HepG2 (cell line): ENCODE measurements at regions not wholly inside any gene's neighbourhood (a gene's known extent, or its start where the extent isn't known, plus 50 kb on each side); places are given as distances from the start of the nearest gene placed in this dataset.
"Not testable (repeated sequence)": the region's sequence is repeated elsewhere in the genome, so short reads cannot be mapped to it uniquely, and the experiment has no call there.

ENCODE experiments used
- ATAC-seq: fragments of 200-7000 bp; cut with Tn5 transposase; 3 replicates; pipeline ENCODE4 v1.9.1; 2020; ENCODE audit warnings: mild to moderate bottlenecking, moderate library complexity
- BruUV-seq: library from RNA; stranded (reverse); fragments of 400-500 nt; replicated peaks from 2 replicates; lab custom pipeline; 2021; lab: Mats Ljungman, UMichigan
- CTCF ChIA-PET: fragments of 300-600 bp; formaldehyde crosslinking; extraction: SDS; loops from one replicate; lab custom pipeline; 2021; ENCODE audit warnings: low total read pairs, inconsistent platforms, low intra/inter-chr PET ratio; lab: Yijun Ruan, JAX
- POLR2A ChIA-PET: fragments of 350-600 bp; sonication (Branson Sonifier 250); formaldehyde crosslinking; loops from one replicate; lab custom pipeline; 2020; ENCODE audit warnings: antibody characterized with exemption, inconsistent platforms; lab: Yijun Ruan, JAX
- DNase-seq: peaks from one replicate; pipeline ENCODE4 v3.0.0-alpha.2; 2015; ENCODE audit warnings: low spot score
- FAIRE-seq: peaks from 3 replicates; lab custom pipeline; 2011; peaks lifted over from hg19 to GRCh38; lab: Jason Lieb, UNC
- H2AFZ ChIP-seq: one replicate; pipeline ENCODE4 v1.6.1; 2011; ENCODE audit warnings: low read length, inconsistent platforms
- H3K27ac ChIP-seq: fragments of 300-600 bp; 3 replicates; pipeline ENCODE4 v1.8.0; 2011; ENCODE audit warnings: mixed run types, mild to moderate bottlenecking, mixed read lengths, low read length, inconsistent platforms; ENCODE audit not compliant: insufficient read depth; ENCODE audit errors: extremely low read length
- H3K27me3 ChIP-seq, 2 experiments: fragments of 200-600 bp in 1 of 2; 2 replicates in 1 of 2; 3 replicates in 1 of 2; pipeline versions ENCODE4 v1.6.0 to v1.8.0; 2011; ENCODE audit warnings: low read length in 2 of 2, mild to moderate bottlenecking in 2 of 2, moderate library complexity in 2 of 2, inconsistent platforms in 1 of 2; ENCODE audit not compliant: insufficient read depth in 2 of 2, control insufficient read depth in 1 of 2
- H3K36me3 ChIP-seq, 2 experiments: fragments of 200-600 bp in 1 of 2; replicated peaks in 1 of 2; 2 replicates in 1 of 2; 3 replicates in 1 of 2; pipeline versions ENCODE4 v1.5.1 to v1.8.0; 2011; ENCODE audit warnings: low read length in 2 of 2, inconsistent platforms in 1 of 2; ENCODE audit not compliant: insufficient read depth in 2 of 2, control insufficient read depth in 1 of 2
- H3K4me1 ChIP-seq: 2 replicates; pipeline ENCODE4 v1.5.1; 2012; ENCODE audit warnings: low read length, inconsistent platforms; ENCODE audit not compliant: insufficient read depth
- H3K4me2 ChIP-seq: 2 replicates; pipeline ENCODE4 v1.6.0; 2011; ENCODE audit warnings: low read depth, low read length, inconsistent platforms
- H3K4me3 ChIP-seq, 3 experiments: fragments of 200-600 bp in 1 of 3; sonication (generic), shearing (Covaris generic) in 1 of 3; replicated peaks in 1 of 3; 2 replicates each; pipeline ENCODE4 v1.5.1; 2011 to 2016; ENCODE audit warnings: low read length in 3 of 3, inconsistent platforms in 2 of 3, low read depth in 2 of 3, mild to moderate bottlenecking in 2 of 3, control low read depth in 1 of 3, mixed read lengths in 1 of 3; ENCODE audit not compliant: insufficient read depth in 1 of 3
- H3K79me2 ChIP-seq: one replicate; pipeline ENCODE4 v1.6.1; 2011; ENCODE audit warnings: low read length, inconsistent platforms; ENCODE audit not compliant: insufficient read depth
- H3K9ac ChIP-seq: 2 replicates; pipeline ENCODE4 v1.6.0; 2011; ENCODE audit warnings: mild to moderate bottlenecking, low read depth, low read length, inconsistent platforms; ENCODE audit not compliant: insufficient read depth
- H3K9me3 ChIP-seq: 2 replicates; pipeline ENCODE4 v1.5.1; 2012; ENCODE audit warnings: mild to moderate bottlenecking, low read length
- H4K20me1 ChIP-seq: 2 replicates; pipeline ENCODE4 v1.6.0; 2011; ENCODE audit warnings: inconsistent platforms, mild to moderate bottlenecking, low read length, moderate library complexity; ENCODE audit not compliant: insufficient read depth
- ATM ChIP-seq: fragments of 450-650 bp; IDR thresholded peaks from 2 replicates; pipeline ENCODE4 v1.7.1; 2017; ENCODE audit warnings: mild to moderate bottlenecking, borderline replicate concordance
- KDM2A ChIP-seq: sonication (generic); formaldehyde crosslinking; IDR thresholded peaks from 2 replicates; pipeline ENCODE4 v1.4.0; 2020; ENCODE audit warnings: low read depth, missing genetic modification reagents, borderline replicate concordance
- MBD4 ChIP-seq: IDR thresholded peaks from 2 replicates; pipeline ENCODE4 v1.6.1; 2012; ENCODE audit warnings: low read length, inconsistent platforms, borderline replicate concordance
- SETDB1 ChIP-seq: sonication (generic); formaldehyde crosslinking; IDR thresholded peaks from 2 replicates; pipeline ENCODE4 v1.5.1; 2020; ENCODE audit warnings: missing genetic modification reagents, mild to moderate bottlenecking, borderline replicate concordance
- TRIM24 ChIP-seq: sonication (generic); formaldehyde crosslinking; IDR thresholded peaks from 2 replicates; pipeline ENCODE4 v1.8.0; 2022; ENCODE audit warnings: mild to moderate bottlenecking, missing genetic modification reagents
- U2AF1 ChIP-seq: fragments of 200-400 bp; formaldehyde crosslinking; optimal IDR thresholded peaks from 2 replicates; pipeline ENCODE3; 2017; ENCODE audit warnings: mild to moderate bottlenecking, low read depth, low read length
- ZBTB38 ChIP-seq: sonication (generic); formaldehyde crosslinking; IDR thresholded peaks from 2 replicates; pipeline ENCODE4 v1.5.1; 2020; ENCODE audit warnings: mild to moderate bottlenecking, missing genetic modification reagents
- ZFP41 ChIP-seq: sonication (generic); formaldehyde crosslinking; IDR thresholded peaks from 2 replicates; pipeline ENCODE4 v1.4.0; 2020; ENCODE audit warnings: mild to moderate bottlenecking, missing genetic modification reagents, borderline replicate concordance
- ZMYM2 ChIP-seq: sonication (generic); formaldehyde crosslinking; IDR thresholded peaks from 2 replicates; pipeline ENCODE4 v1.8.0; 2022; ENCODE audit warnings: mild to moderate bottlenecking, missing genetic modification reagents
- ZNF253 ChIP-seq: sonication (generic); formaldehyde crosslinking; IDR thresholded peaks from 2 replicates; pipeline ENCODE4 v1.8.0; 2022; ENCODE audit warnings: mild to moderate bottlenecking, missing genetic modification reagents, borderline replicate concordance
- ZNF329 ChIP-seq: sonication (generic); formaldehyde crosslinking; IDR thresholded peaks from 2 replicates; pipeline ENCODE4 v1.9.0; 2021; ENCODE audit warnings: low read depth, mild to moderate bottlenecking, missing genetic modification reagents
- ZNF644 ChIP-seq: IDR thresholded peaks from 2 replicates; pipeline ENCODE4 v1.6.1; 2016; ENCODE audit warnings: low read depth
- ZSCAN30 ChIP-seq: sonication (generic); formaldehyde crosslinking; IDR thresholded peaks from 2 replicates; pipeline ENCODE4 v1.5.0; 2020; ENCODE audit warnings: mild to moderate bottlenecking, missing genetic modification reagents
- WGBS: methylation state at CpG from one replicate; pipeline ENCODE4 v1.1.6; 2017; ENCODE audit warnings: low lambda C conversion rate; 5-methylcytosine and 5-hydroxymethylcytosine counted together
- in situ Hi-C: cut with HindIII; loops from 2 replicates; pipeline ENCODE4 v1.10.0; 2017; ENCODE audit warnings: low pct_unique_long_range_greater_than_20kb; ENCODE audit not compliant: extremely low pct_ligation_motif_present
- intact Hi-C: fragments of 100-400 bp; cut with micrococcal nuclease; formaldehyde crosslinking; loops from one replicate; pipeline ENCODE4 v1.10.0; 2022; ENCODE audit not compliant: unreplicated experiment
- TF ChIP-seq, protein P1 (sequence below): sonication (generic); formaldehyde crosslinking; IDR thresholded peaks from 2 replicates; pipeline ENCODE4 v1.8.1; 2023; ENCODE audit warnings: mild to moderate bottlenecking, missing genetic modification reagents, borderline replicate concordance
- TF ChIP-seq, protein P2 (sequence below): sonication (generic); formaldehyde crosslinking; IDR thresholded peaks from 2 replicates; pipeline ENCODE4 v1.5.1; 2020; ENCODE audit warnings: mild to moderate bottlenecking, moderate library complexity, missing genetic modification reagents

DNA sequence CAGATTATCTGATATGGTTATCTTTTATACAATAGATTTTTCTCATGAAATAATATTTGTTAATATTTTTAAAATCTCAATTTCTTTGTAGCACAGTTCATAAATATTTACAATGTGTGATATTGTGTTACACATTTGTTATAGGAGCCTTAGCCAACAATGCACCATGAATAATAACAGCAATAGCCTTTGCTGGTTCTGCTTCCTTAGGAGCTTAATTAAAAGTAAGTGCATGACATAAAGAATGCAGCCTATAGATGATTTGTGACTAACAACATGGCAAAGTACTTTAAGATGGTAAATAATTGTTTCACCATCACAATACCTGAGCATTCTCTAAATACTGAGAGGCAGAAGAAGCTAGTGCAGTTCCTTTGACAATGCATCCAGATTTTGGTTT is 156.3 kb upstream of the RASSF8 start:
- Histone ChIP-seq H3K4me1 (no peaks in the 10 kb centered on the region), H3K79me2 (no peaks in the 10 kb centered on the region), H3K27ac (no peak overlapping the region), H3K27me3 (no peaks in the 10 kb centered on the region), H3K4me3 (no peak overlapping the region), H4K20me1 (no peaks in the 10 kb centered on the region), H2AFZ (no peak overlapping the region), H3K4me2 (no peak overlapping the region), H3K9ac (no peak overlapping the region), H3K9me3 (no peaks in the 10 kb centered on the region), H3K36me3 (no peaks in the 10 kb centered on the region)
- no peak for ATAC-seq
- DNase-seq: no peak
- intact Hi-C loops: no loop called here
- no TSS peak for BruUV-seq
- ChIA-PET POLR2A (no interaction called here), CTCF (no interaction called here)
- TF ChIP-seq TRIM24 (no peak), ZMYM2 (no peak), ZNF644 (CRISPR knock-in tag) (no peak), SETDB1 (CRISPR knock-in tag) (no peak), ATM (no peak), ZBTB38 (CRISPR knock-in tag) (no peak), ZSCAN30 (CRISPR knock-in tag) (no peak), ZFP41 (no peak), MBD4 (no peak), ZNF253 (CRISPR knock-in tag) (no peak), U2AF1 (no peak), KDM2A (CRISPR knock-in tag) (no peak), ZNF329 (CRISPR knock-in tag) (no peak)
- TF ChIP-seq, protein P1, sequence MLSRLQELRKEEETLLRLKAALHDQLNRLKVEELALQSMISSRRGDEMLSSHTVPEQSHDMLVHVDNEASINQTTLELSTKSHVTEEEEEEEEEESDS (CRISPR knock-in tag): no peak
- TF ChIP-seq, protein P2, sequence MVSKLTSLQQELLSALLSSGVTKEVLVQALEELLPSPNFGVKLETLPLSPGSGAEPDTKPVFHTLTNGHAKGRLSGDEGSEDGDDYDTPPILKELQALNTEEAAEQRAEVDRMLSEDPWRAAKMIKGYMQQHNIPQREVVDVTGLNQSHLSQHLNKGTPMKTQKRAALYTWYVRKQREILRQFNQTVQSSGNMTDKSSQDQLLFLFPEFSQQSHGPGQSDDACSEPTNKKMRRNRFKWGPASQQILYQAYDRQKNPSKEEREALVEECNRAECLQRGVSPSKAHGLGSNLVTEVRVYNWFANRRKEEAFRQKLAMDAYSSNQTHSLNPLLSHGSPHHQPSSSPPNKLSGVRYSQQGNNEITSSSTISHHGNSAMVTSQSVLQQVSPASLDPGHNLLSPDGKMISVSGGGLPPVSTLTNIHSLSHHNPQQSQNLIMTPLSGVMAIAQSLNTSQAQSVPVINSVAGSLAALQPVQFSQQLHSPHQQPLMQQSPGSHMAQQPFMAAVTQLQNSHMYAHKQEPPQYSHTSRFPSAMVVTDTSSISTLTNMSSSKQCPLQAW (CRISPR knock-in tag): no peak
- FAIRE-seq: no peak
- in situ Hi-C loops: no loop called here

DNA sequence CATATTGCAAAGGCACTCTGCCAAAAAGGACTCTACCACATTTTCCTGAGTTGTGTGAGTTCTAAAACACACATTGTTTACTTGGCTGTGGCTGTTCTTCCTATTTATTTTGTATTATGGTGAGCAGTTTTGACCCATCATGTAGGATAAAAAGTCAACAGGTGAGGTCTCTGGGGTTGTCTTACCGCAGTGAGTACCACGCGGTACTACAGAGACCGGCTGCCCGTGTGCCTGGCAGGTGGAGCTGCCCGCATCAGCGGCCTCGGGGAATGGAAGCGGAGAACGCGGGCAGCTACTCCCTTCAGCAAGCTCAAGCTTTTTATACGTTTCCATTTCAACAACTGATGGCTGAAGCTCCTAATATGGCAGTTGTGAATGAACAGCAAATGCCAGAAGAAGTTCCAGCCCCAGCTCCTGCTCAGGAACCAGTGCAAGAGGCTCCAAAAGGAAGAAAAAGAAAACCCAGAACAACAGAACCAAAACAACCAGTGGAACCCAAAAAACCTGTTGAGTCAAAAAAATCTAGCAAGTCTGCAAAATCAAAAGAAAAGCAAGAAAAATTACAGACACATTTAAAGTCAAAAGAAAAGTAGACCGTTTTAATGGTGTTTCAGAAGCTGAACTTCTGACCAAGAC is 155.3 kb upstream of the RASSF8 start:
- H4K20me1 ChIP-seq, H3K79me2 ChIP-seq, DNase-seq, H3K36me3 ChIP-seq, BruUV-seq, H3K4me2 ChIP-seq, H3K9ac ChIP-seq, FAIRE-seq, in situ Hi-C loops, H3K27ac ChIP-seq, CTCF ChIA-PET, H3K9me3 ChIP-seq, H3K4me3 ChIP-seq, POLR2A ChIA-PET, H3K4me1 ChIP-seq, H2AFZ ChIP-seq, intact Hi-C loops, ATAC-seq, H3K27me3 ChIP-seq: not testable (repeated sequence)
- WGBS: 64% methylated on average over 13 of the region's 13 CpGs
